ENCODE measurements at regions not wholly inside any gene's neighbourhood (a gene's known extent, or its start where the extent isn't known, plus 50 kb on each side); places are given as distances from the start of the nearest gene placed in this dataset.

DNA sequence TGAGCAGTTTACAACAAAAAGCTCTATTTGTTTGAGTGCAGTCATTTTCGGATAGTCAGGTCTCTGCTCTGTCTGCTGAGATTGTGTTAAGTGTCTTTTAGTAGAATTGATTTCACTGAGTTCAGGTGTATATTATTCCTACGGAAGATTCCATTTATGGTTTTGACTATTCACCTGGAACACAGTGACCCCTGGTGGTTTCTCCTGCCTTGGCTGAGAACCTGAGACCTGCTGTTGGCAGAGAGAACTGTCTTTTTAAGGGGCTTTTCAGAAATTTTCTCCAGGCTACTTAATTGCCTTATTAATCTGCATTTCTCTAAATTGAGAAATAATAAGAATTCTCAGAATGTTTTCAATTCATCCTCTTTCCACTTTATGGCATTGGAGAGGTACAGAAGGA is 508.0 kb downstream of the TBC1D32 start:
- peak; percentile 76 to 92 for TF ChIP-seq CTCF (conservative IDR thresholded peaks at IDR 0.05; ENCODE audit: low read depth in 2 of 2)
- no peak for TF ChIP-seq ZNF331 (CRISPR knock-in tag; IDR thresholded peaks at IDR 0.05; ENCODE audit: low read depth)
- TF ChIP-seq POLR2AphosphoS5 (IDR thresholded peaks at IDR 0.05; ENCODE audit: low read depth) = no peak
- TF ChIP-seq ETS1 (IDR thresholded peaks at IDR 0.05) = no peak
- no peak for TF ChIP-seq EZH2phosphoT487 (IDR thresholded peaks at IDR 0.05; ENCODE audit: unreplicated experiment)
- no peak for TF ChIP-seq EZH2 (IDR thresholded peaks at IDR 0.05; ENCODE audit: low read depth, unreplicated experiment)
- TF ChIP-seq, protein P1, sequence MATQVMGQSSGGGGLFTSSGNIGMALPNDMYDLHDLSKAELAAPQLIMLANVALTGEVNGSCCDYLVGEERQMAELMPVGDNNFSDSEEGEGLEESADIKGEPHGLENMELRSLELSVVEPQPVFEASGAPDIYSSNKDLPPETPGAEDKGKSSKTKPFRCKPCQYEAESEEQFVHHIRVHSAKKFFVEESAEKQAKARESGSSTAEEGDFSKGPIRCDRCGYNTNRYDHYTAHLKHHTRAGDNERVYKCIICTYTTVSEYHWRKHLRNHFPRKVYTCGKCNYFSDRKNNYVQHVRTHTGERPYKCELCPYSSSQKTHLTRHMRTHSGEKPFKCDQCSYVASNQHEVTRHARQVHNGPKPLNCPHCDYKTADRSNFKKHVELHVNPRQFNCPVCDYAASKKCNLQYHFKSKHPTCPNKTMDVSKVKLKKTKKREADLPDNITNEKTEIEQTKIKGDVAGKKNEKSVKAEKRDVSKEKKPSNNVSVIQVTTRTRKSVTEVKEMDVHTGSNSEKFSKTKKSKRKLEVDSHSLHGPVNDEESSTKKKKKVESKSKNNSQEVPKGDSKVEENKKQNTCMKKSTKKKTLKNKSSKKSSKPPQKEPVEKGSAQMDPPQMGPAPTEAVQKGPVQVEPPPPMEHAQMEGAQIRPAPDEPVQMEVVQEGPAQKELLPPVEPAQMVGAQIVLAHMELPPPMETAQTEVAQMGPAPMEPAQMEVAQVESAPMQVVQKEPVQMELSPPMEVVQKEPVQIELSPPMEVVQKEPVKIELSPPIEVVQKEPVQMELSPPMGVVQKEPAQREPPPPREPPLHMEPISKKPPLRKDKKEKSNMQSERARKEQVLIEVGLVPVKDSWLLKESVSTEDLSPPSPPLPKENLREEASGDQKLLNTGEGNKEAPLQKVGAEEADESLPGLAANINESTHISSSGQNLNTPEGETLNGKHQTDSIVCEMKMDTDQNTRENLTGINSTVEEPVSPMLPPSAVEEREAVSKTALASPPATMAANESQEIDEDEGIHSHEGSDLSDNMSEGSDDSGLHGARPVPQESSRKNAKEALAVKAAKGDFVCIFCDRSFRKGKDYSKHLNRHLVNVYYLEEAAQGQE (IDR thresholded peaks at IDR 0.05; ENCODE audit: unreplicated experiment) = no peak
- no peak for TF ChIP-seq NANOG (IDR thresholded peaks at IDR 0.05; ENCODE audit: borderline replicate concordance)
- no peak for TF ChIP-seq JUNB (IDR thresholded peaks at IDR 0.05; ENCODE audit: unreplicated experiment)
- TF ChIP-seq CREB1 (CRISPR knock-in tag; IDR thresholded peaks at IDR 0.05; ENCODE audit: low read depth) = no peak
- TF ChIP-seq STAT1 (IDR thresholded peaks at IDR 0.05; ENCODE audit: unreplicated experiment) = no peak
- no peak for TF ChIP-seq ZNF114 (CRISPR knock-in tag; IDR thresholded peaks at IDR 0.05)
